ENCODE measurements at regions not wholly inside any gene's neighbourhood (a gene's known extent, or its start where the extent isn't known, plus 50 kb on each side); places are given as distances from the start of the nearest gene placed in this dataset.

GRCh38 chr1:60170709-60171108 is 97.1 kb upstream of the C1orf87 start:
- no peaks in the 10 kb centered on the region for H3K4me1 Mint-ChIP-seq
- no peaks in the 10 kb centered on the region for H3K27me3 Mint-ChIP-seq
- H3K4me3 Mint-ChIP-seq: no peak overlapping the region
- ATAC-seq: no peak
- H3K9me3 Mint-ChIP-seq: no peaks in the 10 kb centered on the region
- H3K27ac Mint-ChIP-seq: no peak overlapping the region
- H3K36me3 Mint-ChIP-seq: no peaks in the 10 kb centered on the region

GRCh38 chr1:60169206-60169605 is 95.6 kb upstream of the C1orf87 start:
- no peak for ATAC-seq
- Mint-ChIP-seq H3K4me3 (no peak overlapping the region), H3K9me3 (no peaks in the 10 kb centered on the region), H3K36me3 (no peaks in the 10 kb centered on the region), H3K27ac (no peak overlapping the region), H3K27me3 (no peaks in the 10 kb centered on the region), H3K4me1 (no peaks in the 10 kb centered on the region)

GRCh38 chr1:60162936-60163335 is 89.4 kb upstream of the C1orf87 start:
- Mint-ChIP-seq H3K4me3 (no peak overlapping the region), H3K27ac (no peak overlapping the region), H3K36me3 (no peaks in the 10 kb centered on the region), H3K4me1 (no peaks in the 10 kb centered on the region), H3K27me3 (no peaks in the 10 kb centered on the region), H3K9me3 (no peaks in the 10 kb centered on the region)
- no peak for ATAC-seq

- H3K4me3 Mint-ChIP-seq: no peak overlapping the region
- no peaks in the 10 kb centered on the region for H3K27me3 Mint-ChIP-seq
- ATAC-seq: no peak
- no peaks in the 10 kb centered on the region for H3K9me3 Mint-ChIP-seq
- H3K36me3 Mint-ChIP-seq: no peaks in the 10 kb centered on the region
- no peak overlapping the region for H3K27ac Mint-ChIP-seq
- no peaks in the 10 kb centered on the region for H3K4me1 Mint-ChIP-seq
These were observed 86.6 kb upstream of the C1orf87 start for GRCh38 chr1:60160141-60160540.

- H3K27ac Mint-ChIP-seq: no peak overlapping the region
- H3K27me3 Mint-ChIP-seq: no peaks in the 10 kb centered on the region
- no peak for ATAC-seq
These were observed 82.8 kb upstream of the C1orf87 start for GRCh38 chr1:60156371-60156770.

GRCh38 chr1:60153961-60154360 is 80.4 kb upstream of the C1orf87 start:
- H3K36me3 Mint-ChIP-seq: no peaks in the 10 kb centered on the region
- H3K9me3 Mint-ChIP-seq: peaks cover 2% of the 10 kb centered on the region
- H3K4me1 Mint-ChIP-seq: no peaks in the 10 kb centered on the region
- H3K4me3 Mint-ChIP-seq: no peak overlapping the region
- H3K27me3 Mint-ChIP-seq: no peaks in the 10 kb centered on the region
- no peak for ATAC-seq
- H3K27ac Mint-ChIP-seq: no peak overlapping the region

More at GRCh38 chr1:60156371-60156770, 82.8 kb upstream of the C1orf87 start:
- Mint-ChIP-seq H3K36me3 (no peaks in the 10 kb centered on the region), H3K9me3 (no peaks in the 10 kb centered on the region), H3K4me1 (no peaks in the 10 kb centered on the region), H3K4me3 (no peak overlapping the region)

GRCh38 chr1:60152891-60153290 is 79.3 kb upstream of the C1orf87 start:
- no peak for ATAC-seq
- Mint-ChIP-seq H3K27ac (no peak overlapping the region), H3K4me1 (no peaks in the 10 kb centered on the region)

GRCh38 chr1:60151311-60151710 is 77.7 kb upstream of the C1orf87 start:
- Mint-ChIP-seq H3K4me3 (no peak overlapping the region), H3K27me3 (no peaks in the 10 kb centered on the region), H3K4me1 (no peaks in the 10 kb centered on the region), H3K27ac (no peak overlapping the region), H3K9me3 (peaks cover 2% of the 10 kb centered on the region), H3K36me3 (no peaks in the 10 kb centered on the region)
- no peak for ATAC-seq

More at GRCh38 chr1:60152891-60153290, 79.3 kb upstream of the C1orf87 start:
- Mint-ChIP-seq H3K27me3 (no peaks in the 10 kb centered on the region), H3K36me3 (no peaks in the 10 kb centered on the region), H3K4me3 (no peak overlapping the region), H3K9me3 (peaks cover 2% of the 10 kb centered on the region)

- Mint-ChIP-seq H3K27ac (no peak overlapping the region), H3K4me1 (no peaks in the 10 kb centered on the region), H3K9me3 (peaks cover 2% of the 10 kb centered on the region), H3K4me3 (no peak overlapping the region), H3K36me3 (no peaks in the 10 kb centered on the region), H3K27me3 (no peaks in the 10 kb centered on the region)
- ATAC-seq: no peak
These were observed 75.7 kb upstream of the C1orf87 start for GRCh38 chr1:60149251-60149650.

GRCh38 chr1:60146884-60147283 is 73.3 kb upstream of the C1orf87 start:
- no peak for ATAC-seq
- no peaks in the 10 kb centered on the region for H3K4me1 Mint-ChIP-seq

GRCh38 chr1:60145771-60146170 is 72.2 kb upstream of the C1orf87 start:
- Mint-ChIP-seq H3K27me3 (no peaks in the 10 kb centered on the region), H3K9me3 (no peaks in the 10 kb centered on the region), H3K36me3 (no peaks in the 10 kb centered on the region), H3K27ac (no peak overlapping the region), H3K4me3 (no peak overlapping the region), H3K4me1 (no peaks in the 10 kb centered on the region)
- ATAC-seq: no peak

More at GRCh38 chr1:60146884-60147283, 73.3 kb upstream of the C1orf87 start:
- Mint-ChIP-seq H3K27ac (no peak overlapping the region), H3K36me3 (no peaks in the 10 kb centered on the region), H3K9me3 (peaks cover 2% of the 10 kb centered on the region), H3K27me3 (no peaks in the 10 kb centered on the region), H3K4me3 (no peak overlapping the region)

- no peak for ATAC-seq
- no peaks in the 10 kb centered on the region for H3K36me3 Mint-ChIP-seq
- H3K4me3 Mint-ChIP-seq: no peak overlapping the region
- H3K27ac Mint-ChIP-seq: no peak overlapping the region
- H3K27me3 Mint-ChIP-seq: no peaks in the 10 kb centered on the region
- H3K9me3 Mint-ChIP-seq: no peaks in the 10 kb centered on the region
- no peaks in the 10 kb centered on the region for H3K4me1 Mint-ChIP-seq
These were observed 68.2 kb upstream of the C1orf87 start for GRCh38 chr1:60141743-60142142.

GRCh38 chr1:60141276-60141675 is 67.7 kb upstream of the C1orf87 start:
- H3K4me3 Mint-ChIP-seq: no peak overlapping the region
- no peak for ATAC-seq
- H3K36me3 Mint-ChIP-seq: no peaks in the 10 kb centered on the region
- H3K4me1 Mint-ChIP-seq: no peaks in the 10 kb centered on the region
- H3K27ac Mint-ChIP-seq: no peak overlapping the region
- no peaks in the 10 kb centered on the region for H3K9me3 Mint-ChIP-seq
- no peaks in the 10 kb centered on the region for H3K27me3 Mint-ChIP-seq

- no peak overlapping the region for H3K4me3 Mint-ChIP-seq
- no peaks in the 10 kb centered on the region for H3K9me3 Mint-ChIP-seq
- no peaks in the 10 kb centered on the region for H3K27me3 Mint-ChIP-seq
These were observed 63.8 kb upstream of the C1orf87 start for GRCh38 chr1:60137406-60137805.

GRCh38 chr1:60136395-60136794 is 62.8 kb upstream of the C1orf87 start:
- no peaks in the 10 kb centered on the region for H3K36me3 Mint-ChIP-seq
- no peaks in the 10 kb centered on the region for H3K9me3 Mint-ChIP-seq
- no peak overlapping the region for H3K4me3 Mint-ChIP-seq
- no peaks in the 10 kb centered on the region for H3K27me3 Mint-ChIP-seq
- ATAC-seq: no peak
- H3K4me1 Mint-ChIP-seq: no peaks in the 10 kb centered on the region
- no peak overlapping the region for H3K27ac Mint-ChIP-seq

More at GRCh38 chr1:60137406-60137805, 63.8 kb upstream of the C1orf87 start:
- ATAC-seq: no peak
- H3K27ac Mint-ChIP-seq: no peak overlapping the region
- H3K4me1 Mint-ChIP-seq: no peaks in the 10 kb centered on the region
- no peaks in the 10 kb centered on the region for H3K36me3 Mint-ChIP-seq

GRCh38 chr1:60134716-60135115 is 61.1 kb upstream of the C1orf87 start:
- Mint-ChIP-seq H3K27ac (no peak overlapping the region), H3K9me3 (no peaks in the 10 kb centered on the region), H3K4me3 (no peak overlapping the region), H3K27me3 (no peaks in the 10 kb centered on the region), H3K4me1 (no peaks in the 10 kb centered on the region), H3K36me3 (no peaks in the 10 kb centered on the region)
- no peak for ATAC-seq

- H3K9me3 Mint-ChIP-seq: no peaks in the 10 kb centered on the region
- no peak overlapping the region for H3K27ac Mint-ChIP-seq
- no peaks in the 10 kb centered on the region for H3K36me3 Mint-ChIP-seq
- no peaks in the 10 kb centered on the region for H3K4me1 Mint-ChIP-seq
- no peaks in the 10 kb centered on the region for H3K27me3 Mint-ChIP-seq
- H3K4me3 Mint-ChIP-seq: no peak overlapping the region
- ATAC-seq: no peak
These were observed 60.3 kb upstream of the C1orf87 start for GRCh38 chr1:60133848-60134247.

Data from stimulated activated memory B cell treated with anti-CD40 and anti-IgM and Interleukin-4, amounts not matched to agents 10 μg/mL and 1 μg/mL and 100 μg/mL, for 72 hours (primary cell).